GM23338 (cell line): ENCODE measurements at regions not wholly inside any gene's neighbourhood (a gene's known extent, or its start where the extent isn't known, plus 50 kb on each side); places are given as distances from the start of the nearest gene placed in this dataset.

Experiments used
- ATAC-seq: fragments of 200-7000 bp; cut with Tn5 transposase; 3 replicates; pipeline ENCODE4 v1.9.1; 2020
- DNase-seq: peaks from one replicate; pipeline ENCODE4 v3.0.0-alpha.2; 2015; ENCODE audit warnings: low spot score
- H2AFZ ChIP-seq: fragments of 200-600 bp; sonication (generic); 2 replicates; pipeline ENCODE4 v1.8.0; 2016; ENCODE audit warnings: antibody characterized with exemption, mild to moderate bottlenecking, moderate library complexity
- H3F3A ChIP-seq: fragments of 200-600 bp; sonication (generic); replicated peaks from 2 replicates; pipeline ENCODE4 v1.8.0; 2017; ENCODE audit warnings: antibody characterized with exemption, mixed run types, low read depth
- H3K27ac ChIP-seq: fragments of 200-600 bp; sonication (generic); 2 replicates; pipeline ENCODE4 v1.6.1; 2016; ENCODE audit warnings: low read depth
- H3K27me3 ChIP-seq: fragments of 200-600 bp; sonication (generic); 2 replicates; pipeline ENCODE4 v1.8.0; 2016; ENCODE audit warnings: mild to moderate bottlenecking, mixed run types, moderate library complexity; ENCODE audit not compliant: insufficient read depth
- H3K36me3 ChIP-seq: fragments of 200-600 bp; sonication (generic); 2 replicates; pipeline ENCODE4 v1.8.0; 2016; ENCODE audit warnings: mild to moderate bottlenecking; ENCODE audit not compliant: insufficient read depth
- H3K4me1 ChIP-seq: fragments of 200-600 bp; sonication (generic); 2 replicates; pipeline ENCODE4 v1.8.0; 2016; ENCODE audit warnings: mild to moderate bottlenecking, moderate library complexity; ENCODE audit not compliant: insufficient read depth
- H3K4me2 ChIP-seq: fragments of 200-600 bp; sonication (generic); 2 replicates; pipeline ENCODE4 v1.7.1; 2017; ENCODE audit warnings: mixed run types
- H3K4me3 ChIP-seq: fragments of 200-600 bp; sonication (generic); 2 replicates; pipeline ENCODE4 v1.6.1; 2016; ENCODE audit warnings: mixed run types
- H3K79me2 ChIP-seq: fragments of 200-600 bp; sonication (generic); replicated peaks from 2 replicates; pipeline ENCODE4 v1.8.0; 2017; ENCODE audit warnings: mild to moderate bottlenecking; ENCODE audit not compliant: insufficient read depth
- H3K9me2 ChIP-seq: fragments of 200-600 bp; sonication (generic); 2 replicates; pipeline ENCODE4 v1.8.0; 2017; ENCODE audit not compliant: insufficient read depth
- H4K20me1 ChIP-seq: fragments of 200-600 bp; sonication (generic); replicated peaks from 2 replicates; pipeline ENCODE4 v1.8.0; 2017; ENCODE audit warnings: mild to moderate bottlenecking; ENCODE audit not compliant: insufficient read depth
- H3K27ac Mint-ChIP-seq: 2 replicates; pipeline ENCODE4 v1.8.0; 2020; ENCODE audit warnings: inconsistent platforms, mild to moderate bottlenecking, moderate library complexity, mixed read lengths
- H3K27me3 Mint-ChIP-seq: 3 replicates; pipeline ENCODE4 v1.8.0; 2022; ENCODE audit warnings: low read depth, mild to moderate bottlenecking, moderate library complexity, mixed read lengths, inconsistent platforms; ENCODE audit not compliant: insufficient read depth, poor library complexity
- H3K36me3 Mint-ChIP-seq: 3 replicates; pipeline ENCODE4 v1.8.0; 2021; ENCODE audit warnings: low read depth, mild to moderate bottlenecking, inconsistent platforms, moderate library complexity, mixed read lengths
- H3K4me1 Mint-ChIP-seq: 3 replicates; pipeline ENCODE4 v1.8.0; 2020; ENCODE audit warnings: mild to moderate bottlenecking, inconsistent platforms, mixed read lengths
- H3K4me3 Mint-ChIP-seq: 3 replicates; pipeline ENCODE4 v1.8.0; 2021; ENCODE audit warnings: moderate library complexity, mild to moderate bottlenecking, inconsistent platforms, mixed read lengths
- H3K9me3 Mint-ChIP-seq: 3 replicates; pipeline ENCODE4 v1.8.0; 2020; ENCODE audit warnings: moderate library complexity, mild to moderate bottlenecking, inconsistent platforms, mixed read lengths
- CREB1 ChIP-seq: fragments of 250-450 bp; sonication (Bioruptor Pico); IDR thresholded peaks from 2 replicates; pipeline ENCODE4 v1.5.0; 2020; ENCODE audit warnings: low read depth, mild to moderate bottlenecking, moderate library complexity
- CTCF ChIP-seq, 2 experiments: fragments of 200-600 bp in 1 of 2; sonication (generic) in 1 of 2; conservative IDR thresholded peaks; 2 replicates each; pipeline versions ENCODE4 v1.5.1 to v1.6.1; 2016 to 2017; ENCODE audit warnings: antibody characterized with exemption in 2 of 2, low read depth in 2 of 2, mild to moderate bottlenecking in 2 of 2, moderate library complexity in 1 of 2
- EZH2 ChIP-seq: fragments of 200-600 bp; sonication (generic); IDR thresholded peaks from one replicate; pipeline ENCODE4 v1.8.0; 2017; ENCODE audit warnings: antibody characterized with exemption, mild to moderate bottlenecking, low read depth; ENCODE audit not compliant: unreplicated experiment
- EZH2phosphoT487 ChIP-seq: fragments of 200-600 bp; sonication (generic); IDR thresholded peaks from one replicate; pipeline ENCODE4 v1.8.1; 2018; ENCODE audit warnings: antibody characterized with exemption; ENCODE audit not compliant: unreplicated experiment
- JUNB ChIP-seq: IDR thresholded peaks from one replicate; pipeline ENCODE4 v1.6.1; 2016; ENCODE audit warnings: antibody characterized with exemption; ENCODE audit not compliant: unreplicated experiment
- POLR2AphosphoS5 ChIP-seq: IDR thresholded peaks from 2 replicates; pipeline ENCODE4 v1.6.1; 2016; ENCODE audit warnings: antibody characterized with exemption, low read depth
- REST ChIP-seq: IDR thresholded peaks from one replicate; pipeline ENCODE4 v1.6.1; 2018; ENCODE audit warnings: antibody characterized with exemption; ENCODE audit not compliant: unreplicated experiment
- STAT1 ChIP-seq: IDR thresholded peaks from one replicate; pipeline ENCODE4 v1.6.1; 2016; ENCODE audit warnings: antibody characterized with exemption; ENCODE audit not compliant: unreplicated experiment
- ZNF114 ChIP-seq: fragments of 250-450 bp; sonication (Bioruptor Pico); IDR thresholded peaks from 2 replicates; pipeline ENCODE4 v1.5.0; 2020; ENCODE audit warnings: mild to moderate bottlenecking, moderate library complexity
- ZNF331 ChIP-seq: fragments of 250-450 bp; sonication (Bioruptor Pico); IDR thresholded peaks from 2 replicates; pipeline ENCODE4 v1.5.0; 2020; ENCODE audit warnings: low read depth, mild to moderate bottlenecking, moderate library complexity
- ZNF462 ChIP-seq: fragments of 250-450 bp; sonication (Bioruptor Pico); IDR thresholded peaks from 2 replicates; pipeline ENCODE4 v1.5.0; 2020; ENCODE audit warnings: mild to moderate bottlenecking, moderate library complexity
- TF ChIP-seq, protein P1 (sequence below): IDR thresholded peaks from 2 replicates; pipeline ENCODE4 v1.6.1; 2016; ENCODE audit warnings: antibody characterized with exemption

- Histone ChIP-seq H3K9me2 (no peaks in the 10 kb centered on the region), H2AFZ (no peak overlapping the region), H3K4me2 (no peak overlapping the region), H3K27me3 (no peaks in the 10 kb centered on the region), H3F3A (no peaks in the 10 kb centered on the region), H4K20me1 (no peaks in the 10 kb centered on the region), H3K27ac (no peak overlapping the region), H3K4me3 (no peak overlapping the region), H3K79me2 (no peaks in the 10 kb centered on the region), H3K4me1 (no peaks in the 10 kb centered on the region), H3K36me3 (no peaks in the 10 kb centered on the region)
- 0 out of 3 replicates have a peak, but pooled peaks cover 2% of the 10 kb centered on the region for H3K4me1 Mint-ChIP-seq
- DNase-seq (no peak), ATAC-seq (no peak)
- no peak overlapping the region; the same call in 1 of the 2 replicates for H3K27ac Mint-ChIP-seq
- H3K27me3 Mint-ChIP-seq: no peaks in the 10 kb centered on the region
- no peaks in the 10 kb centered on the region for H3K9me3 Mint-ChIP-seq
- H3K4me3 Mint-ChIP-seq: no peak overlapping the region
- TF ChIP-seq ZNF462 (CRISPR knock-in tag) (no peak), JUNB (no peak), ZNF114 (CRISPR knock-in tag) (no peak), POLR2AphosphoS5 (no peak), EZH2phosphoT487 (no peak), REST (no peak), CTCF (conservative IDR thresholded peaks at IDR 0.05; ENCODE audit: low read depth in 2 of 2) (no peak), STAT1 (no peak), CREB1 (CRISPR knock-in tag) (no peak), ZNF331 (no peak), EZH2 (no peak)
- TF ChIP-seq, protein P1, sequence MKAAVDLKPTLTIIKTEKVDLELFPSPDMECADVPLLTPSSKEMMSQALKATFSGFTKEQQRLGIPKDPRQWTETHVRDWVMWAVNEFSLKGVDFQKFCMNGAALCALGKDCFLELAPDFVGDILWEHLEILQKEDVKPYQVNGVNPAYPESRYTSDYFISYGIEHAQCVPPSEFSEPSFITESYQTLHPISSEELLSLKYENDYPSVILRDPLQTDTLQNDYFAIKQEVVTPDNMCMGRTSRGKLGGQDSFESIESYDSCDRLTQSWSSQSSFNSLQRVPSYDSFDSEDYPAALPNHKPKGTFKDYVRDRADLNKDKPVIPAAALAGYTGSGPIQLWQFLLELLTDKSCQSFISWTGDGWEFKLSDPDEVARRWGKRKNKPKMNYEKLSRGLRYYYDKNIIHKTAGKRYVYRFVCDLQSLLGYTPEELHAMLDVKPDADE: no peak
- no peaks in the 10 kb centered on the region for H3K36me3 Mint-ChIP-seq
Measured at GRCh38 chr11:28483072-28483867, 375.1 kb downstream of the METTL15 start.
